CD4-positive, alpha-beta T cell treated with Interleukin-15 for 4 hours (primary cell): ENCODE measurements at regions not wholly inside any gene's neighbourhood (a gene's known extent, or its start where the extent isn't known, plus 50 kb on each side); places are given as distances from the start of the nearest gene placed in this dataset.
"Not testable (repeated sequence)": the region's sequence is repeated elsewhere in the genome, so short reads cannot be mapped to it uniquely, and the experiment has no call there.

Source experiments
- DNase-seq: peaks from one replicate; pipeline ENCODE4 v3.0.0-alpha.2; 2020; ENCODE audit warnings: low spot score

DNA sequence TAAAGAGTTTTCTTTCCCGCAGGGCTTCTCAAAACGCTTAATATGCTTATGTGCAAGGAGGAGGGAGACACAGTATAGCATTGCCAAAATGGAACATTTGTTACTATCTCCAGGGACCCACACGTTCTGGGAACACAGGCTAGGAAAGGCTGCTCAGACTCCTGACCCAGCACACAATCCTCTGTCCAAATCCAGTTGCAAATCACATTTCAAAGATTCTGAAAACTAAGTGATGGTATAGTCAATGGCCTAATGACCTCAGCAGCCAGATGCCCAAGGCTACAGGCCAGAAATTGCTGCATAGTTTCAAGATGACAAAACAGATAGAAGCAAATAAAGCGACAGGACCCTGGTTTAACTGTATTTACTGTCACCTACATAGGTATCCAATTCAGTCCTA is 97.0 kb upstream of the GRIP1 start:
- DNase-seq = no peak

DNA sequence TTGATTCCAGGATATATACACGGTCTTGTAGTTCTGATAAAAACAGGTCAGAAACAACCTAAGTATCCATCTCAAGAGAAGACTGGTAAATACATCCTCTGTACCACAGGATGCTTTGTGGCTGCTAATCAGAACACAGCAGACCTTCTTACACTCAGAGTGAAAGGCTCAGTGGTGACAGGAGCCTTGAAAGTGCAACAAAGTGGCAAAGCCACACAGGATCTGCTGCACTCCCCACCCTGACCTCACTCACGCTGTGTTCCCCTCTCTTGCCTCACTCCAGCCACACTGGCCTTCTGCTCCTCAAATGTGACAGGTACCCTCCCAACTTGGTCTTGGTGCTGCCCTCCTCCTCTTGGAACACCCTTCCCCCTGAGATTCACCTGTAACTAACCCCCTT is 98.1 kb upstream of the GRIP1 start:
- DNase-seq = peak; percentile 16

DNA sequence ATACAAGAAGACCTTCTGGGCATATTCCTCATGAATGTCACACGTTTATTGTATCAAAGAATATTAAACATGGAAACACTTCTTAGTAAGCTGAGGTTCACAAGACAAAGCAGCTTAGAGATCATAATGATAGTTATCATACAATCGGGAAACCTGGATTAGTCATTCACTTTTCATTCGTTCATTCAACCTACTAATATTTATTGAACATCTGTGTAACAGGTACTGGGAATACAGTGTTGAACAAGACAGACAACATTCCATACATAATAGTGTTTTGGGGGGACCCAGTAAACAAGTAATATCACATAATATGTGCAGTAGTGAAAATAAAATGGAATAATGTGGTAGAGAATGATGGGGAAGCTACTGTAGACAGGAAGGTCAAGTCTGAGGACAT is 100.6 kb upstream of the GRIP1 start:
- no peak for DNase-seq

DNA sequence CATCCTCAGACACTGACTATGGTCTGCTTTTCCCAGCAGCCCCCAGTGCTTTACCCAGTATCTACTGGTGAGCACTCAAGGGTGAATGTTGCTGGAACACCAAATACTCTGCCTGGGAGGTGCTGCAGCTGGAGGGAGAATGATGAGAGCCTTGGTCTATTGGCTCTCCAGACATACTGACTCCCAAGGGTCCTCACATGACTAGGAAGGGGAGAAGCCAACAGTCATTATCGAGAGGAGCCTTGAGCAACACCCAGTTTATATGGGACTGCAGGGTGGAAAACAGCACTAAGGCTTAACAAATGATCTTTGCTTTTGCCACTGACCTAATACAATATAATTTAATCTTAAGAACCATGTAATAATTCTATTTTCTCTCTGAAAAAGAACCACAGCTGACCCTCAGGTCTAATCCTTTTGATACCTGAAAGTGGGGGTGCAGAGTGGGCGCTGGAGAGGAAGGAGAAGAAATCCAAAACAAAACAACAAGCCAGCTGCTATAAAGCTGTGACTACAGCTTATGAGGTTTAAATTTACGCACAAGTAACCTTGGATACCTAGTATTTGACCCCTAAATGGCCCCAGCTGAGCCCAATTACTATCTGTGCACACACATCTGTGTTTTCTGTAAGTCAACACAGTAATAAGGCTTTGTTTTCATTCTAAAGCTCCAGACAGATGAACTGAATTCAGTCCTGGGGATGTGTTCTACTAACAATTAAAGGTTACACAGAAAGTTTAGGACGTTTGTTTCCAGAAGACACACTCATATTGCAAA is 107.8 kb upstream of the GRIP1 start:
- no peak for DNase-seq

DNA sequence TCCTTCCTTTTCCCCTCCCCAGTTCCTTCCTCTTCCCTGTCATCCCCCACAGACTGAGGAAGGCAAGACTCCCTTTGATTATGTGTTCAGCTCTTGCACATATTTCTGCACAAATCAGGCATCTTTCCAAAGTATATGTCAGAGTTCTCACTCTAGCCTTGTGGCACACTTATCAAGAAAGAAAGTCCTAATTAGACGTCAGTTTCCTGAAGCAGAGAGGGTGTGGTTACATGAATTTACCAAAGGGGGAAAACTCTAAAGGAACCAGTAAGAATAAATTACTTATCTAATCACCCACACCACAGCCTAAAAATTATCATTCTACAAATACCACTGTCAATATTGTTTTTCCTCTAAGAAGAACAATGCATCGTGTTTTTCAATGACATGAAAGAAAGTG is 120.7 kb upstream of the GRIP1 start:
- DNase-seq = no peak

DNA sequence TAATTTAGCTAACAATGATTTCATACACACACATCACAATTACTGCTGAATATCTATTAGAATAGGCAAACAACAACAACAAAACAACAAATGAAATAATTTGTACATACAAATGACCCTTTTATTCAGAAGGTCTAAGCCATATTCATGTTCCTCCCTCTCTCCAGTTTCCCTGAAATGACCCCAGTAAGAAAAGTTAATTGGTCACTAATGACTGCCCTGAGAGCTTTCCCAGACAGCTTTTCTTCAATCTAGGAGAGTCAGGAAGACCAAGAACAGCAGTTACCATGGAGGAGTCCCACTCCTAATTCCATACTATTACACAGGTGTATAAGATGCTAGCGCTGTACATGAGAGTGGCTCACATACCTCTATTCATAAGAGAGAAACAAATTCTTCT is 121.2 kb upstream of the GRIP1 start:
- no peak for DNase-seq

DNA sequence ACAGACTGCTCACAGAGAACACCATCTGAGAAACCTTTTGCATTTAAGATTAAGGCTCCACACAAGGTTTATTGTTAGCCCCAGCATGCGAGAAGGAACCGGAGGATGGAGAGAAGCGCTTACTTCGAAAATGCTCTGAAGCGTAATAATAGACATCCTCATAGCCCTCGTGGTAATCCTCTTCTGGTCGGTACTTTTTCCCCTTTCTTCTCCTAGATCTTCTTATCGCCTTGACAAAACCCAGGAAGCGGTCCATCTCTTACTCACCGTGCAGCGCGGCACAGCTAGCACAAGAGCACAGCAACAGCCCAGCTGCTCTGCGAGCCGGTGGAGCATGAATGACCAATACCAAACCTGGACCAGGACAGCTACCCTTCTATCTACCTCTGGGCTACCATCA is 125.1 kb upstream of the GRIP1 start:
- no peak for DNase-seq

DNA sequence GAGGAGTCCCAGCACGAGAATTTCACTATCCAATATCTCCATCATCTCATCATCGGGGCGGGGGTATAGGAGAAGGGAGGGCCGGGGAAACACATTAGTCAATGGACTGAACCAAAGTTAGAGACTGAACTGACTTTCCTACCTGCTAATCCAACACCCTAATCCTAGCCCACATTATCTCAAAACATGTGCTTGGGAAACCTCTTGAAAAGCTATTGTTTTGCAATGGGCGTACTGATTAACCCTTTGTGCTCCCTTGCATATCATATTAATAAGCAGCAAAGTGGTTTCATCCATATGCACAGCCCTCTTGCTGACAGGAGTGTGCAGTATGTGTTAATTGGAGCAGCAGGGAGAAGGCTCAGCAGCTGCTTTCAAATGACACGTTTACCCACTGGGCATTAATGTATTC is 125.7 kb upstream of the GRIP1 start:
- DNase-seq = no peak

DNA sequence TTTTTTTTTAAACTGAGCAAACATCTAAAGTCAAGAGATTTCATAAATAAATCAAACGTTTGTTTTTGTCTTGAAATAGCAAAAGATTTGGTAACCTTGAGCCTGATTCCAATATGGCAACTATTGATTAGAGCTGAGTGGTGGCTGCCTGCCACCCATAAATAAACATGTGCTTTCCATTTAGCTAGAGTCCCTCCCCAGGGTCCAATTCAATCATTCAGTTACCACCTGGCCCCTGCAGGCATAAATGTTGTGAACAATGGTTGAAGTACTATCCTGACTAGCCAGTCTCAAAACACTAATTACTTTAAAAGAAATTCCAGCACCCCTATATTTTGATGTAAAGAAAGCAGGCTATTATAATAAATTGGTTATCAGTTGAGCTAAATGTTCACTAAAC is 129.7 kb upstream of the GRIP1 start:
- no peak for DNase-seq

DNA sequence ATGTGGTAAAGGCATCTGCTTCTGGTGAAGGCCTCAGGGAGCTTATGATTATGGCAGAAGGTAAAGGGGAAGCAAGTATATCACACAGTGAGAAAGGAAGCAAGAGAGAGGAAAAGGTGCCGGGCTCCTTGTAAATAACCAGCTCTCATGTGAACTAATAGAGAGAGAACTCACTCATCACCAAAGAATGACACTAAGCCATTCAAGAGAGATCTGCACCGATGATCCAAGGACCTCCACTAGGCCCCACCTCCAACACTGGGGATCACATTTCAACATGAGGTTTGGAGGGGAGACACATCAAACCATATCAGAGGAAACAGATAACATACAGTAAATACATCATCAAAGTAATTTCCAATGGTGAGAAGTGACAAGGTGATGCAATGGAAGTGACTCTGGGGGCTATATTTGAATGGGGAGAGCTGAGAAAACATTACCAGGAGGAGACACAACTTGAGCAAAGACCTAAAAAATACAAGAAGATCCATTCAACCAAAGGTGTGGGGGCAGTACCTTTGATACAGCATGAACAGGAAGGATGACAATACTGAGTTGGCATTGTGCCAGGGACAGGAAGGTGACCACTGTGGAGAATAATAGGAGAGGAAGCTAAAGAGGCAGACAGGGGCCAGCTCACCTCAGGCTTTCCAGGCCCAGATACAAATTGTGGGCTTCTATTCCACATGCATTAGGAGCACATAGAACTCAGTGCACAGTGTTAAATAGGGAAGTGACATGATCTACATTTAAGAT is 134.4 kb upstream of the GRIP1 start:
- DNase-seq = peak; percentile 5

DNA sequence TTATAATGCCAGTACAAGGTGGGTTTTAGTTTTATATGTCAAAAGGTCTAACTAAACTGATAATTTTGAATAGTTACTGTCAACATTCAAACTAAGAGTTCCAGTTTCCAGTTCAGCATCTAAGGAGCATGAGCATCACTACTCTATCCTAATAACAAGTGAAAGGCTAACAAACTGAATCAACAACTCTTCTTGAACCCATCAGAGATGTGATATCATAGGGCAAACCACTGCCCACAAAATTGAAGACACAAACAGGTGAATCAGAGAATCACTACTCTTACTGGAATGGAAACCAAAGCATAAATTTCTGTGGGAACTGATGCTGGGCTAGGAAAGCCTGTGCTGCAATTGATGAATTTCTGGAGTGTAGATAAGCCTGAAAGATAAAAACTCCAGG is 140.7 kb upstream of the GRIP1 start:
- DNase-seq = no peak

DNA sequence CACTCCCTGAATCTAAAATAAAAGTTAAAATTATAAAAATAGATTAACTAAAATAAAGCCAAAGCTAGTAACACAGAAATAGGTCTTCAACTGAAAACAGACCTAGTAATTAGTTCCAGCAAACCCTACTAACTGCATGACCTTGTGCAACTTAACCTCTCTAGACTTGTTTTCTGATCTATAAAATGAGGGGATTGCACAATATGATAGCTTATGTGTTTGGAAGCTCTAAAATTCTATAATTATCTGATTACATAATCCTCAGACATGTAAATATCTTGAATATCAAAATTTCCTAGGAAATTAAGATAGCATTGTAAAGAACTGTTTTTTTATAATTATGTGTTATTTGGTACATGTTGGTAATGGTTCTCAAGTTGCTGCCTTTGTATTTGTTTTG is 144.1 kb upstream of the GRIP1 start:
- DNase-seq = no peak

DNA sequence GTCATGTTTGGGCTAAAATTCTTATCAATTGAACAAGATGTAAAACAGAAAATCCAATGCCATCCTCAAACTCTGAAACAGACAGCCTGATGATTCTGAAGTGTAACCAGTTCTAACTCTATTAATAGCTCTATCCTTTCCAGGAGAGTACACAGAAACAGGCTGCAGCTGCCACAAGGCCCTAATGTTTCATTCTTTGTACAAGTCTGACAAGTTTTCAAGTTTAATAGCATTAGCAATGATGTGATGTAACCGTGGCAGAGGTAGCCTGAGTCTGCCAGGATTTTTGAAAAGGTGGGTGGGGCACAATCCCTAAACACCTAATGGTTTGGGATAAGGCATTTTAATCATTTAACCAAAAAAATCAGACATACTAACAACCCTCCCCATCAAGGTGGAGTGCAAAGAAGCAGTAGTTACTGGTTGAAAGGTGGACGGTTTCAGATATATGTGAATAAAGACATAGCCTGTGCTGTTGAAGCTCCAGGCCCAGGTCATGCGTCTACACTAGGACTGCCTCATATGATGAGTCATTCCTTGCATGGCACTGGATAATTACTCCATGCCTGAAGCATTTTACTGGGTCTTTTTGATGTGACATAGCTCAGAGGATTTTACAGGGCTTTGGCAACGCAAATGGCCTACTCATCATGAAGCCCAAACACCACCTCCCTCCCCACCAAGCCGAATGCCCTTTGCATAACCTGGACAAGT is 145.1 kb upstream of the GRIP1 start:
- DNase-seq = no peak

DNA sequence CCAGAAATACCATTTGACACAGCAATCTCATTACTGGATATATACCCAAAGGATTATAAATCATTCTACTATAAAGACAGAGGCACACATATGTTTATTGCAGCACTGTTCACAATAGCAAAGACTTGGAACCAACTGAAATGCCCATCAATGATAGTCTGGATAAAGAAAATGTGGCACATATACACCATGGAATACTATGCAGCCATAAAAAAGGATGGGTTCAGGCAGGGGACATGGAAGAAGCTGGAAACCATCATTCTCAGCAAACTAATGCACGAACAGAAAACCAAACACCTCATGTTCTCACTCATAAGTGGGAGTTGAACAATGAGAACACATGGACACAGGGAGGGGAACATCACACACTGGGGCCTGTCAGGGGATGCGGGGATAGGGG is 147.0 kb upstream of the GRIP1 start:
- not testable (repeated sequence) for DNase-seq

DNA sequence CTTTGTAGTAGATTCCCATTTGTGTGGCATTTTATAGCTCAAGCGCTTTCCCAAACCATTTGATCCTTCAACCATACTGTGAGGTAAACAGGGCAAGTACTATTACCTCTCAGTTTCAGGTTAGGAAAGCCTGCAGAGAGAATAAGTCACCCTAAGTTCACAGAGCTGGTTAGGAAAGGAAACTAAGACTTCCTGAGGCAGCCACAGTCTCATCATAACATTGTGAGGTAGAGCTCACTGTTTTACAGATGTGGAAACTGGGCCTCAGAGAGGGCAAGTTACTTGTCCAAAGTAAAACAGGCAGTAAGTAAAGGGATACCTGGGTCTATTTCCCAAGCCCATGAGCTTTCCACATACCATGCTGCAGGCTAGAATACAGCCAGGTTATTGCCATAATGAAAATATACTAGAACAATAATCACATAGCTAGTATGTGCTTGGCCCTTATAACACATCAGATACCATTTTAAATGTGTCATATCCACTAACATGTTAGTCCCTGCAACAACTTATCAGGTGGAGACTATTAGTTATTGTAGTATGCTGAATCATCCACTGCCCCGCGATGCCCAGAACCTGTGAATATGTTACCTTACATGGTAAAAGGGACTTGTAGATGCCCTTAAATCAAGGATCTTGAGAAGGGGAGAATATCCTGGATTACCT is 150.9 kb upstream of the GRIP1 start:
- peak; percentile 2 for DNase-seq

DNA sequence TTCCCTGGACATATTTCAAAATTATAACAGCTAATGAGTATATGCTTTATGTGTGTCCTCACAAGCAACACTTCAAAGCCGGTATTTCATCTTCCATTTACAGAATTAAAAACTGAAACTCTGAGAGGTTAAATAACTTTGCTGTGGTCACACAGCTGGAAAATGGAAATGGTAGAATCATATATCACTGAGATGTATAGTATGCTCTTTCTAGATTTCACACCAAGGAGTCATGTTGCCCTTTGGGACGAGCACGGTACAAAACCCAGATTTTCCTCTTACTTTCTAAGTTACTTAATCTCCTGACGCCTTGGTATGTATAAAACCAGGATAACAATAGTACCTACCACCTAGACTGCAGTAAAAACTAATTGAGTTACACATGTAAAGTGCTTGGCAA is 152.6 kb upstream of the GRIP1 start:
- DNase-seq = no peak

DNA sequence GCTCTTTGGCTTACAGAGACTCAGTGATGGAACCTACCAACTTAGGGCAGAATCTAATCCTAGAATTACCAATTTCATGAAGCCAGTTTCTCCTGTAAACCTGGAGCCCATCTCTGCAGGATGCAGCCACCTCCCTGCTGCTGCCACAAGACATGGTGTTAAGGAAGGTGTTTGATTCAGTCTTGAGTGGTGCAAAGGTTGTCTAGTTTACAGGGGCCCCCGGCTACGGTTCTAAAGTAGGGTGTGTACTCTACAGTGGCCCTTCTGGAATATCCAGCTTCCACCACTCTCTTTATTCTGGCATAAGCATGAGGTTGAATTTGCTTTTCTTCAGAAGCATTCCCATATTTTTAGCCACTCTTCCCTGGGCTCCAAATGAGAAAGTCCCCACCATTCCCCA is 154.1 kb upstream of the GRIP1 start:
- DNase-seq = no peak

DNA sequence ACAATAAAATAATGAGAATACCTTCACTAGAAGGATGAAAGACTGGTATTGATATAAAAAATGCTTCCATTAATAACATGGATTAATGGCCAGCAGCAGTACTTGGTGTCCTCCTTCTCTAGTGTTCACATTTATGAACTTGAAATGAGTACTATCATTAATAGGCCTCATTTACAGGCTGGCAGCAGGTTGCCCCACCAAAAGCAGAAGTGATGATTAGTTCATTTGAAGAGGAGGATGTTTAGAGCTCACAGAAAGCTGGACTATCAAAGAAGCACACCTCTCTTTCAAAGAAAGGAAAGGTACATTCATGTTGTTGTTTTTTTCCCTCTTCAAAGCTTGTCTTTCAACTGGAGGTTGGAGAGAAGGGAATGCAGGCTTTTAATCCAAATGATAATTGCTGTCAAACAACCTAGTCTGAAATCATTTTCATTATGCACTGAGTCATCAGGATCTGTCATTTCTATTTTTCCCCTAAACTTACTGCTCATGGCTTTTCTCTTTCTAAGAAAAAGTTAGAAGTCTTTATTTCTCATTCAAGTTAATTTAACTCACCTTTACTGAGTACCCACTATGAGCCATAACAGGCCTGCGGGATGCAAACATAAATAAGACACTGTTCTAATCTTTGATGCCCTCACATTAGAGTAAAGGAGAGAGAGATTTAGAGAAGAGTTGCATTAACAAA is 157.9 kb upstream of the GRIP1 start:
- DNase-seq = no peak

DNA sequence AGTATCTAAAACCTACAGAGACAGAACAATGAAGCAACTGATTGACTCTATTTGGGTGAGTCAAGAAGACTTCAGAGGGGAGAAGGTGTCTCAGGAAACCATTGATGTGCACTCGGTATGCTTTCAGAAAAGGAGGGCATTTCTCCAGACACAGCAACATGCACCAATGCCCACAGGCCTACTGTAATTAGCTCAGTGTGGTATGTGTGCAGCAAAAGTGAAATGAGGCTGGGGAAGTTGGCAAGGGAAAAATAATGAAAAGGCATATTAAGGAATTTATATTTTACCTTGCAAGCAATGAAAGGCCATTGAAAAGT is 158.4 kb upstream of the GRIP1 start:
- no peak for DNase-seq

DNA sequence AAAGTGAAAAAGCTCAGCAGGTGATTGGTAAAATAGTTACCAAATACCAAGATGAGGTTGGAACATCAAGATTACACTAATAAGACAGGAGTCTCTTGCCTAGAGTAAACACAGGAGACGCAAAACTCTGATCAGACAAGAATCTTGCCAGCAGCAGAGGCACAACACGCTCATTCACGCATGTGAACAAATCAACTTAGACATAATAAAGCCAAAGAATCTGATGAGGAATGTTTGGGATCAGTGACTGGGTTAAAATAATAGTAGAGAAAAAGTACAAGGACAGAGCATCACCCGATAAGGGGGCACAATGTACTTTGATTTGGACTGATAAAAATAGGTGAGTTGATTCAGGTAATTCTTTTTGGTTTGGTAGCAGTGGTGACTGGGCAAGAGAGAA is 159.5 kb upstream of the GRIP1 start:
- no peak for DNase-seq

DNA sequence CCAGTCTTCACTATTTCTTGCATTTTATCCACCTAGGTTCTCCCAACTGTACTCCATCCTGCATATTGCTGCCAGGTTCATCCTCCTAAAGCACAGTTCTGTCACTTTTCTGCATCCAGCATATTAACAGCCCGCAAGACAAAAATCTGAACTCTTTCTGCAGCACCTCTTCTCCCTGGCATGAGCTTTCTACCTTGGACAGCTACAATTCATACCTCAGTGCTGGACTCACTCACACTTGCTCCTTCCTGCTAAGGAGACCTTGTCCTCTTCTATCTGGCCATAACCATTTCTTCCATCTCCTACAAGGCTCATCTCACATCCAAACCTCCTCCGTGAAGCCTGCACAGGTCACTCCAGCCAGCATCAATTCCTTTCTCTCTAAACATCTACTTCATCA is 170.1 kb upstream of the GRIP1 start:
- DNase-seq = no peak

DNA sequence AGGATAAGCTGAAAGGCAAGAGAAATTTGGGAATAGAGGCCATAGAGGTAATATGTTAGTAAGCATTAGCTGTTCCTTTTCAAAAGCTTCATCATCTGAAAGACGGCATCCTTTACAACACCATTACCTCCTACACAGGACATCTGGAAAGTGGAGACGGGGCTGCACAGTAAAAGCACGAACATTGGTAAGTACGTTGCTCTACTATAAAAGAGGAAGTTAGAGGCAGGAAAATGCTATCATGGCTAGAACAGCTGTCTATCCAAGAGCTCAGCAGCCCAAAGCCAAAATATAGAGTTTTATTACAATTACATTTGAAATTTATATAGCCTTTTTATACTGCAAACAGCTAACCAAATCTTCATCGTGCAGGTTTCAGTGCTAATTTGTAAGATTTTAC is 172.3 kb upstream of the GRIP1 start:
- no peak for DNase-seq
